Trophoblast cell (in vitro differentiated cells and primary cell): ENCODE measurements at regions not wholly inside any gene's neighbourhood (a gene's known extent, or its start where the extent isn't known, plus 50 kb on each side); places are given as distances from the start of the nearest gene placed in this dataset.

ENCODE experiments used
- DNase-seq, 2 donors: peaks; one replicate each; pipeline ENCODE4 v3.0.0-alpha.2; 2016
- H2AFZ ChIP-seq: 2 replicates; pipeline ENCODE4 v1.6.1; 2013; ENCODE audit warnings: low read length, moderate library complexity, mild to moderate bottlenecking; ENCODE audit not compliant: insufficient read depth, poor library complexity
- H2AK5ac ChIP-seq: 2 replicates; pipeline ENCODE4 v1.6.1; 2013; ENCODE audit warnings: mild to moderate bottlenecking, low read length
- H2BK120ac ChIP-seq: 2 replicates; pipeline ENCODE4 v1.6.1; 2013; ENCODE audit warnings: low read length, mild to moderate bottlenecking, moderate library complexity; ENCODE audit not compliant: insufficient read depth, poor library complexity
- H2BK12ac ChIP-seq: 2 replicates; pipeline ENCODE4 v1.6.1; 2013; ENCODE audit warnings: mild to moderate bottlenecking, low read length, moderate library complexity
- H2BK5ac ChIP-seq: 2 replicates; pipeline ENCODE4 v1.6.1; 2013; ENCODE audit warnings: low read length, low read depth, moderate library complexity, mild to moderate bottlenecking; ENCODE audit not compliant: poor library complexity
- H3K14ac ChIP-seq: 2 replicates; pipeline ENCODE4 v1.6.1; 2013; ENCODE audit warnings: mild to moderate bottlenecking, low read length
- H3K18ac ChIP-seq: 2 replicates; pipeline ENCODE4 v1.6.1; 2013; ENCODE audit warnings: mild to moderate bottlenecking, low read length
- H3K23ac ChIP-seq: 2 replicates; pipeline ENCODE4 v1.6.1; 2013; ENCODE audit warnings: low read length
- H3K27ac ChIP-seq: 2 replicates; pipeline ENCODE4 v1.5.1; 2013; ENCODE audit warnings: low read depth, mild to moderate bottlenecking, inconsistent platforms, low read length, moderate library complexity
- H3K27me3 ChIP-seq: 2 replicates; pipeline ENCODE4 v1.6.1; 2013; ENCODE audit warnings: inconsistent platforms, mild to moderate bottlenecking, low read length, moderate library complexity; ENCODE audit not compliant: insufficient read depth
- H3K36me3 ChIP-seq, 2 experiments: 1 replicate in 1 of 2; 2 replicates in 1 of 2; pipeline ENCODE4 v1.6.1; 2013; ENCODE audit warnings: low read length in 2 of 2, mild to moderate bottlenecking in 2 of 2, moderate library complexity in 1 of 2; ENCODE audit not compliant: insufficient read depth in 2 of 2, control insufficient read depth in 1 of 2
- H3K4ac ChIP-seq: 2 replicates; pipeline ENCODE4 v1.6.1; 2013; ENCODE audit warnings: low read depth, mild to moderate bottlenecking, low read length, moderate library complexity
- H3K4me1 ChIP-seq, 2 experiments: 1 replicate in 1 of 2; 2 replicates in 1 of 2; pipeline ENCODE4 v1.6.1; 2013; ENCODE audit warnings: low read length in 2 of 2, mild to moderate bottlenecking in 2 of 2, moderate library complexity in 1 of 2; ENCODE audit not compliant: insufficient read depth in 2 of 2, control insufficient read depth in 1 of 2
- H3K4me2 ChIP-seq: 2 replicates; pipeline ENCODE4 v1.6.1; 2013; ENCODE audit warnings: inconsistent platforms, mild to moderate bottlenecking, low read length, moderate library complexity
- H3K4me3 ChIP-seq: 2 replicates; pipeline ENCODE4 v1.5.1; 2013; ENCODE audit warnings: mild to moderate bottlenecking, low read depth, low read length, inconsistent platforms
- H3K79me1 ChIP-seq: one replicate; pipeline ENCODE4 v1.6.1; 2013; ENCODE audit warnings: low read length
- H3K79me2 ChIP-seq: 2 replicates; pipeline ENCODE4 v1.6.1; 2013; ENCODE audit warnings: low read length, mild to moderate bottlenecking; ENCODE audit not compliant: control insufficient read depth, insufficient read depth, poor library complexity
- H3K9ac ChIP-seq: 2 replicates; pipeline ENCODE4 v1.6.1; 2013; ENCODE audit warnings: mild to moderate bottlenecking, low read length
- H3K9me3 ChIP-seq: 2 replicates; pipeline ENCODE4 v1.6.1; 2013; ENCODE audit warnings: low read depth, mild to moderate bottlenecking, control low read depth, inconsistent platforms, low read length; ENCODE audit not compliant: insufficient read depth
- H4K12ac ChIP-seq: 2 replicates; pipeline ENCODE4 v1.6.1; 2013; ENCODE audit warnings: low read depth, mild to moderate bottlenecking, low read length, moderate library complexity
- H4K8ac ChIP-seq: 2 replicates; pipeline ENCODE4 v1.6.1; 2013; ENCODE audit warnings: low read depth, mild to moderate bottlenecking, low read length, moderate library complexity
- H4K91ac ChIP-seq: one replicate; pipeline ENCODE4 v1.6.1; 2013; ENCODE audit warnings: low read depth, mild to moderate bottlenecking, low read length, moderate library complexity
- WGBS: extraction: QIAGEN DNeasy Blood & Tissue Kit; methylation state at CpG from one replicate; pipeline ENCODE4 v1.1.7; 2013; ENCODE audit warnings: missing lambda C conversion rate; ENCODE audit not compliant: insufficient read length, insufficient coverage; ENCODE audit errors: extremely low coverage; 5-methylcytosine and 5-hydroxymethylcytosine counted together

- no peaks in the 10 kb centered on the region for H3K36me3 ChIP-seq
These were observed 609.1 kb downstream of the UTRN start for GRCh38 chr6:144894240-144894639.

DNA sequence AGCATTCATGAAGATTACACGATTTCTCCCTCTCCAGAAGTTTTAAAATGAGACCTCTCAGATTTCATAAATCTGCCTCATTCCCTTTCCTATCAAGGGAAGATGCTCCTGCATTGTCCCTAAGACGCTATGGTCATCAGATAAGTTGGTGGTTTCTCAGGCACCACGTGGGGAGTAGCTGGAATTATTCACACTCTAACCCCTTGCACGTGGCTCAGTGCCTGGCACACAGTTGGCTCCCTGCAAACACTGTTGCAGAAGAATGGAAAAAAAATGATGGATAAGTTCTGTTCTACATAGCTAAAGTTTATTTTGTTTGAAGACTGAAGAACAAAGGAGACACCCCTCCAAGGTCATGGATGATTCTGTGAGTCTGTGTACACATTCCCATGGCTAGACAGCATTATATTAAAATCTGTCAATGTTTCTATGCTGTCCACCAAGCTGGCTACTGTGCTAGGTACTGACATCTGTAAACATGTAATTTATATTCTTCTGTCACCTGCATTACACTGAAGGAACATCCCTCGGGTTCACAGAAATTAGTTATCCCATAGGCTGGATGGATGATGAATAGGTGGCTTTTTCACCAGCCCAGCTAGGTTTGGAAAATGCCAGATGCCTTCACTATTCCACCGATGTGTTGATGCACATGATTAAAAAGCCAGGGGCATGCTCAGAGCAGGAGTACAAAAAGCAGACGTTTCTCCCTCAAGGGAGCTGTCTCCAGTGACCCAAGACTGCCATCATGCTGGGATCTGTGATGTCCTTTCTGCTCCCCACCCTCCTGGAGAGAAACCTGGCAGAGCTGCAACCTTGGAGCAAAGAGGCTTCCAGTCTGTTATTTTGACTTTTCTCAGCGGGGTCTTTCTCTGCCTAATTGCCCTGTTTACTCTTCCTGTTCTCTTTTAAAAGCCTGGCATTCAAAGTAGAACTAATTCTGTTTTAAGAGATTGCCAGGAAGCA lies 610.5 kb downstream of the UTRN start:
- Histone ChIP-seq H3K4ac (no peak overlapping the region), H3K4me1 (peaks cover 3 to 4% of the 10 kb centered on the region in 2 experiments), H3K79me1 (no peaks in the 10 kb centered on the region), H4K12ac (no peak overlapping the region), H3K79me2 (no peaks in the 10 kb centered on the region), H3K4me2 (no peak overlapping the region), H2BK120ac (no peak overlapping the region), H3K9ac (no peak overlapping the region), H3K14ac (no peak overlapping the region), H2AFZ (no peak overlapping the region), H2AK5ac (no peak overlapping the region), H3K18ac (no peak overlapping the region), H3K23ac (no peak overlapping the region), H3K9me3 (no peaks in the 10 kb centered on the region), H3K27ac (no peak overlapping the region), H4K8ac (no peak overlapping the region), H2BK5ac (no peak overlapping the region), H2BK12ac (no peak overlapping the region), H3K4me3 (no peak overlapping the region), H4K91ac (no peak overlapping the region), H3K36me3 (no peaks in the 10 kb centered on the region), H3K27me3 (no peaks in the 10 kb centered on the region)
- DNase-seq, result no peak
- no CpG with 5 or more reads among the region's 8 CpGs for WGBS

More at GRCh38 chr6:144894240-144894639, 609.1 kb downstream of the UTRN start:
- H3K4me2 ChIP-seq, result no peak overlapping the region
- H3K4me1 ChIP-seq, result peaks cover 3 to 4% of the 10 kb centered on the region in 2 experiments
- no peaks in the 10 kb centered on the region for H3K27me3 ChIP-seq
- no peak overlapping the region for H3K14ac ChIP-seq
- no peak overlapping the region for H2AK5ac ChIP-seq
- H4K12ac ChIP-seq, result no peak overlapping the region
- no CpG with 5 or more reads among the region's 2 CpGs for WGBS
- H2BK5ac ChIP-seq, result no peak overlapping the region
- no peak overlapping the region for H3K4ac ChIP-seq
- H3K9me3 ChIP-seq, result no peaks in the 10 kb centered on the region
- H2BK120ac ChIP-seq, result no peak overlapping the region
- H2AFZ ChIP-seq, result no peak overlapping the region
- H3K9ac ChIP-seq, result no peak overlapping the region
- H3K79me2 ChIP-seq, result no peaks in the 10 kb centered on the region
- no peak overlapping the region for H3K23ac ChIP-seq
- H3K27ac ChIP-seq, result no peak overlapping the region
- H2BK12ac ChIP-seq, result no peak overlapping the region
- no peaks in the 10 kb centered on the region for H3K79me1 ChIP-seq
- H3K4me3 ChIP-seq, result no peak overlapping the region
- no peak overlapping the region for H4K91ac ChIP-seq
- H4K8ac ChIP-seq, result no peak overlapping the region
- DNase-seq, result no peak
- no peak overlapping the region for H3K18ac ChIP-seq

GRCh38 chr6:144896289-144896688 lies 611.2 kb downstream of the UTRN start:
- no peaks in the 10 kb centered on the region for H3K36me3 ChIP-seq
- WGBS, result no CpG with 5 or more reads among the region's 3 CpGs

GRCh38 chr6:144896871-144897270 lies 611.7 kb downstream of the UTRN start:
- no peak overlapping the region for H2BK120ac ChIP-seq
- no peaks in the 10 kb centered on the region for H3K36me3 ChIP-seq
- H2BK5ac ChIP-seq, result no peak overlapping the region
- H3K79me2 ChIP-seq, result no peaks in the 10 kb centered on the region
- H3K4me3 ChIP-seq, result no peak overlapping the region
- H4K91ac ChIP-seq, result no peak overlapping the region
- no peak overlapping the region for H3K18ac ChIP-seq
- no peaks in the 10 kb centered on the region for H3K79me1 ChIP-seq
- no peak overlapping the region for H4K8ac ChIP-seq
- no peak overlapping the region for H3K27ac ChIP-seq
- no peak overlapping the region for H4K12ac ChIP-seq
- H2AK5ac ChIP-seq, result no peak overlapping the region
- H3K4ac ChIP-seq, result no peak overlapping the region
- H2BK12ac ChIP-seq, result no peak overlapping the region
- H3K4me2 ChIP-seq, result no peak overlapping the region
- H2AFZ ChIP-seq, result no peak overlapping the region
- no peak overlapping the region for H3K23ac ChIP-seq
- H3K9ac ChIP-seq, result no peak overlapping the region
- H3K9me3 ChIP-seq, result no peaks in the 10 kb centered on the region
- H3K14ac ChIP-seq, result no peak overlapping the region
- H3K27me3 ChIP-seq, result no peaks in the 10 kb centered on the region
- DNase-seq, result no peak
- H3K4me1 ChIP-seq, result peaks cover 3 to 4% of the 10 kb centered on the region in 2 experiments

More at GRCh38 chr6:144896289-144896688, 611.2 kb downstream of the UTRN start:
- Histone ChIP-seq H3K4me1 (peaks cover 3 to 4% of the 10 kb centered on the region in 2 experiments), H4K8ac (no peak overlapping the region), H2BK5ac (no peak overlapping the region), H2AK5ac (no peak overlapping the region), H2BK120ac (no peak overlapping the region), H3K4me2 (no peak overlapping the region), H3K79me1 (no peaks in the 10 kb centered on the region), H3K79me2 (no peaks in the 10 kb centered on the region), H3K4ac (no peak overlapping the region), H3K9ac (no peak overlapping the region), H2AFZ (no peak overlapping the region), H3K9me3 (no peaks in the 10 kb centered on the region), H3K27ac (no peak overlapping the region), H4K91ac (no peak overlapping the region), H3K18ac (no peak overlapping the region), H3K23ac (no peak overlapping the region), H3K27me3 (no peaks in the 10 kb centered on the region), H3K14ac (no peak overlapping the region), H4K12ac (no peak overlapping the region), H2BK12ac (peak overlapping the region; percentile 60), H3K4me3 (no peak overlapping the region)
- DNase-seq, result no peak
